ENCODE measurements at regions not wholly inside any gene's neighbourhood (a gene's known extent, or its start where the extent isn't known, plus 50 kb on each side); places are given as distances from the start of the nearest gene placed in this dataset.
"Not testable (repeated sequence)": the region's sequence is repeated elsewhere in the genome, so short reads cannot be mapped to it uniquely, and the experiment has no call there.

DNA sequence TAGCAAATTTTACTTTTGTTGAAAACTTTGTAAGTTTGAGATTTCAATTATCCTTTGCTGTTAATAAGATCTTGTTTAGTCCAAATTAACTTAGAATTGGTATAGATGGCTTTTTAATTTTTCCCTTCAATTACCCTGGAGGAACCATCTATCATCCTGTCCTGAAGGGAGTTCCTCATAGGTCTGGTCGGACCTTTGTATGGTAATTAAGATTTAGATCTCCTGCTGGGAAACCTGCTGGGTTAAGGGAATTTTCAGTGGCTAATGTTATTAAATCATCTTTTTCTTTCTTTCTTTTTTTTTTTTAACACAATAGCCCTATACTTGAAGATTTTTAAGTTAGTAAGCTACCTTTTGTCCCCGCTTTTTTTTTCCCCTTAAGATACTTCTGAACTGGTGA, 63.0 kb upstream of the PRMT8 start:
- no peak for TF ChIP-seq ZNF70 (CRISPR knock-in tag; IDR thresholded peaks at IDR 0.05)
- no peak for TF ChIP-seq SNAI2 (CRISPR knock-in tag; IDR thresholded peaks at IDR 0.05)
- TF ChIP-seq ZFP3 (CRISPR knock-in tag; IDR thresholded peaks at IDR 0.05) = no peak
- TF ChIP-seq, protein P1, sequence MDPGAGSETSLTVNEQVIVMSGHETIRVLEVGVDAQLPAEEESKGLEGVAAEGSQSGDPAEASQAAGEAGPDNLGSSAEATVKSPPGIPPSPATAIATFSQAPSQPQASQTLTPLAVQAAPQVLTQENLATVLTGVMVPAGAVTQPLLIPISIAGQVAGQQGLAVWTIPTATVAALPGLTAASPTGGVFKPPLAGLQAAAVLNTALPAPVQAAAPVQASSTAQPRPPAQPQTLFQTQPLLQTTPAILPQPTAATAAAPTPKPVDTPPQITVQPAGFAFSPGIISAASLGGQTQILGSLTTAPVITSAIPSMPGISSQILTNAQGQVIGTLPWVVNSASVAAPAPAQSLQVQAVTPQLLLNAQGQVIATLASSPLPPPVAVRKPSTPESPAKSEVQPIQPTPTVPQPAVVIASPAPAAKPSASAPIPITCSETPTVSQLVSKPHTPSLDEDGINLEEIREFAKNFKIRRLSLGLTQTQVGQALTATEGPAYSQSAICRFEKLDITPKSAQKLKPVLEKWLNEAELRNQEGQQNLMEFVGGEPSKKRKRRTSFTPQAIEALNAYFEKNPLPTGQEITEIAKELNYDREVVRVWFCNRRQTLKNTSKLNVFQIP (CRISPR knock-in tag; IDR thresholded peaks at IDR 0.05; ENCODE audit: borderline replicate concordance, low read depth) = no peak
- no peak for TF ChIP-seq ZNF8 (CRISPR knock-in tag; IDR thresholded peaks at IDR 0.05)
- TF ChIP-seq ZC3H10 (CRISPR knock-in tag; IDR thresholded peaks at IDR 0.05) = no peak
- no peak for TF ChIP-seq CSRNP3 (CRISPR knock-in tag; IDR thresholded peaks at IDR 0.05)
- TF ChIP-seq ZNF565 (CRISPR knock-in tag; conservative IDR thresholded peaks at IDR 0.05; ENCODE audit: low read depth) = no peak
- TF ChIP-seq PPARA (CRISPR knock-in tag; IDR thresholded peaks at IDR 0.05; ENCODE audit: borderline replicate concordance) = no peak
- no peak for ATAC-seq

GRCh38 chr12:3428631-3429030, 62.4 kb upstream of the PRMT8 start:
- TF ChIP-seq ESRRG (CRISPR knock-in tag; IDR thresholded peaks at IDR 0.05) (no peak), ZNF8 (CRISPR knock-in tag; IDR thresholded peaks at IDR 0.05) (no peak), ZNF70 (CRISPR knock-in tag; IDR thresholded peaks at IDR 0.05) (no peak), ARNTL (CRISPR knock-in tag; IDR thresholded peaks at IDR 0.05; ENCODE audit: borderline replicate concordance, low read depth) (no peak), TSHZ2 (CRISPR knock-in tag; IDR thresholded peaks at IDR 0.05) (no peak), OSR1 (CRISPR knock-in tag; IDR thresholded peaks at IDR 0.05) (no peak), ZFP3 (CRISPR knock-in tag; IDR thresholded peaks at IDR 0.05) (no peak), SNAI2 (CRISPR knock-in tag; IDR thresholded peaks at IDR 0.05) (no peak), TCF4 (CRISPR knock-in tag; IDR thresholded peaks at IDR 0.05; ENCODE audit: borderline replicate concordance) (no peak), ZNF565 (CRISPR knock-in tag; conservative IDR thresholded peaks at IDR 0.05; ENCODE audit: low read depth) (no peak), ISL1 (CRISPR knock-in tag; IDR thresholded peaks at IDR 0.05) (no peak), RARB (CRISPR knock-in tag; IDR thresholded peaks at IDR 0.05) (no peak), ZFP30 (CRISPR knock-in tag; IDR thresholded peaks at IDR 0.05) (no peak), PPARA (CRISPR knock-in tag; IDR thresholded peaks at IDR 0.05; ENCODE audit: borderline replicate concordance) (no peak), CSDC2 (CRISPR knock-in tag; IDR thresholded peaks at IDR 0.05) (no peak)
- TF ChIP-seq, protein P2, sequence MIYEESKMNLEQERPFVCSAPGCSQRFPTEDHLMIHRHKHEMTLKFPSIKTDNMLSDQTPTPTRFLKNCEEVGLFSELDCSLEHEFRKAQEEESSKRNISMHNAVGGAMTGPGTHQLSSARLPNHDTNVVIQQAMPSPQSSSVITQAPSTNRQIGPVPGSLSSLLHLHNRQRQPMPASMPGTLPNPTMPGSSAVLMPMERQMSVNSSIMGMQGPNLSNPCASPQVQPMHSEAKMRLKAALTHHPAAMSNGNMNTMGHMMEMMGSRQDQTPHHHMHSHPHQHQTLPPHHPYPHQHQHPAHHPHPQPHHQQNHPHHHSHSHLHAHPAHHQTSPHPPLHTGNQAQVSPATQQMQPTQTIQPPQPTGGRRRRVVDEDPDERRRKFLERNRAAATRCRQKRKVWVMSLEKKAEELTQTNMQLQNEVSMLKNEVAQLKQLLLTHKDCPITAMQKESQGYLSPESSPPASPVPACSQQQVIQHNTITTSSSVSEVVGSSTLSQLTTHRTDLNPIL (CRISPR knock-in tag; IDR thresholded peaks at IDR 0.05; ENCODE audit: low read depth) = no peak
- TF ChIP-seq, protein P1 (CRISPR knock-in tag; IDR thresholded peaks at IDR 0.05; ENCODE audit: borderline replicate concordance, low read depth) = no peak
- TF ChIP-seq, protein P3, sequence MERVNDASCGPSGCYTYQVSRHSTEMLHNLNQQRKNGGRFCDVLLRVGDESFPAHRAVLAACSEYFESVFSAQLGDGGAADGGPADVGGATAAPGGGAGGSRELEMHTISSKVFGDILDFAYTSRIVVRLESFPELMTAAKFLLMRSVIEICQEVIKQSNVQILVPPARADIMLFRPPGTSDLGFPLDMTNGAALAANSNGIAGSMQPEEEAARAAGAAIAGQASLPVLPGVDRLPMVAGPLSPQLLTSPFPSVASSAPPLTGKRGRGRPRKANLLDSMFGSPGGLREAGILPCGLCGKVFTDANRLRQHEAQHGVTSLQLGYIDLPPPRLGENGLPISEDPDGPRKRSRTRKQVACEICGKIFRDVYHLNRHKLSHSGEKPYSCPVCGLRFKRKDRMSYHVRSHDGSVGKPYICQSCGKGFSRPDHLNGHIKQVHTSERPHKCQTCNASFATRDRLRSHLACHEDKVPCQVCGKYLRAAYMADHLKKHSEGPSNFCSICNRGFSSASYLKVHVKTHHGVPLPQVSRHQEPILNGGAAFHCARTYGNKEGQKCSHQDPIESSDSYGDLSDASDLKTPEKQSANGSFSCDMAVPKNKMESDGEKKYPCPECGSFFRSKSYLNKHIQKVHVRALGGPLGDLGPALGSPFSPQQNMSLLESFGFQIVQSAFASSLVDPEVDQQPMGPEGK (CRISPR knock-in tag; IDR thresholded peaks at IDR 0.05; ENCODE audit: borderline replicate concordance) = no peak
- no peak for ATAC-seq

DNA sequence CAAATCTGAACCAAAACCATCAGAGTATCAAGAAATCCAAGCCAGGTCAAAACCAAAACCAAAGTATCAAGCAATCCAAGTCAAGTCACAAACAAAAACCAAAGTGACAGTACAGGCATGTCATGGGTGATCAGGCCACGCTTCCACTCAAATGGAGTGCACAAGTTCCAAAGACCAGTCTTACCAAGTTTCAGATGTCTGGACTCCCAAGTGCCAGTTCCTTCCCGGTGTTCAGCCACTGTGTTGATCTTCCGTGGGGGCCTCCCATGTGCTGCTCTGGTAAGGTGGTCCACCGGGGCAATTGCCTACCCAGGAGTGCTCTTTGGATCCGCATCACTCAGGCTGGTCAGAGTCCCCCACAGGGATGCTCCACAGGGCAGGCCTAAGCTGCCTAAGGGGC, 61.5 kb upstream of the PRMT8 start:
- ATAC-seq = not testable (repeated sequence)

All from SK-N-SH treated with all-trans-retinoic acid at 6 μM for 48 hours (cell line).